ENCODE measurements at regions not wholly inside any gene's neighbourhood (a gene's known extent, or its start where the extent isn't known, plus 50 kb on each side); places are given as distances from the start of the nearest gene placed in this dataset.

- TF ChIP-seq CTCF (IDR thresholded peaks at IDR 0.05; ENCODE audit: low read length) (no peak), EZH2 (IDR thresholded peaks at IDR 0.05; ENCODE audit: borderline replicate concordance, low read length) (no peak)
Observed at GRCh38 chr12:27387473-27387872, 54.8 kb downstream of the BMAL2 start.
